A549 (cell line): ENCODE measurements at regions not wholly inside any gene's neighbourhood (a gene's known extent, or its start where the extent isn't known, plus 50 kb on each side); places are given as distances from the start of the nearest gene placed in this dataset.

Experiments
- ATAC-seq, 2 experiments: fragments of 200-7000 bp in 1 of 2; fragments of >200 bp in 1 of 2; cut with Nextera tagmentation in 1 of 2; cut with Tn5 transposase in 1 of 2; 3 replicates each; pipeline versions ENCODE4 v1.8.0 to v1.9.1; 2018 to 2020; ENCODE audit warnings: mild to moderate bottlenecking in 1 of 2, moderate library complexity in 1 of 2
- CTCF ChIA-PET: fragments of 300-600 bp; sonication (Branson Sonifier 250); formaldehyde crosslinking; extraction: SDS; loops from one replicate; lab custom pipeline; 2021; ENCODE audit warnings: antibody characterized with exemption, inconsistent platforms; lab: Yijun Ruan, JAX
- POLR2A ChIA-PET: fragments of 350-600 bp; formaldehyde crosslinking; extraction: SDS; loops from one replicate; lab custom pipeline; 2021; ENCODE audit warnings: antibody characterized with exemption, inconsistent platforms; lab: Yijun Ruan, JAX
- DNase-seq, 2 experiments: peaks; one replicate each; pipeline versions ENCODE4 v3.0.0 to v3.0.0-alpha.2; 2011 to 2016; ENCODE audit warnings: low read depth in 1 of 2, low spot score in 1 of 2
- FAIRE-seq: peaks from 2 replicates; lab custom pipeline; 2011; peaks lifted over from hg19 to GRCh38; lab: Jason Lieb, UNC
- H3K27ac ChIP-seq, 2 experiments: fragments of >200 bp; sonication (Bioruptor Twin); formaldehyde crosslinking; 3 replicates each; pipeline ENCODE4 v1.5.1; 2016 to 2017
- H3K4me1 ChIP-seq: fragments of >200 bp; sonication (Bioruptor Twin); formaldehyde crosslinking; 3 replicates; pipeline ENCODE4 v1.6.1; 2016
- H3K4me2 ChIP-seq: fragments of >200 bp; sonication (Bioruptor Twin); formaldehyde crosslinking; 3 replicates; pipeline ENCODE4 v1.6.1; 2016
- H3K4me3 ChIP-seq: fragments of >200 bp; sonication (Bioruptor Twin); formaldehyde crosslinking; 3 replicates; pipeline ENCODE4 v1.5.1; 2016
- H3K9me3 ChIP-seq: fragments of >200 bp; sonication (Bioruptor Twin); formaldehyde crosslinking; 3 replicates; pipeline ENCODE4 v1.6.1; 2016
- CEBPB ChIP-seq, 2 experiments: fragments of >200 bp in 1 of 2; sonication (Bioruptor Twin) in 1 of 2; formaldehyde crosslinking in 1 of 2; IDR thresholded peaks; 2 replicates each; pipeline ENCODE4 v1.6.1; 2012 to 2016
- EHMT2 ChIP-seq: fragments of 200-600 bp; sonication (generic); IDR thresholded peaks from 2 replicates; pipeline ENCODE4 v1.6.1; 2016; ENCODE audit warnings: antibody characterized with exemption, low read depth, mild to moderate bottlenecking, moderate library complexity
- EP300 ChIP-seq, 2 experiments: fragments of >200 bp; sonication (Bioruptor Twin); formaldehyde crosslinking; IDR thresholded peaks; 2 replicates in 1 of 2; 3 replicates in 1 of 2; pipeline ENCODE4 v1.6.1; 2016 to 2017
- ESRRA ChIP-seq: fragments of 150-350 bp; IDR thresholded peaks from 2 replicates; pipeline ENCODE4 v1.6.1; 2014; ENCODE audit warnings: mild to moderate bottlenecking, low read length, borderline replicate concordance
- FOSB ChIP-seq: fragments of 250-450 bp; sonication (Bioruptor Pico); IDR thresholded peaks from 2 replicates; pipeline ENCODE4 v1.5.0; 2020; ENCODE audit warnings: mild to moderate bottlenecking, moderate library complexity
- FOSL2 ChIP-seq, 2 experiments: fragments of 450-650 bp in 1 of 2; fragments of >200 bp in 1 of 2; sonication (Bioruptor Twin) in 1 of 2; formaldehyde crosslinking; IDR thresholded peaks; 2 replicates each; pipeline versions ENCODE4 v1.5.0 to v1.6.1; 2016 to 2020; ENCODE audit warnings: mild to moderate bottlenecking in 1 of 2, moderate library complexity in 1 of 2
- GATA3 ChIP-seq: IDR thresholded peaks from 2 replicates; pipeline ENCODE4 v1.6.1; 2012; ENCODE audit warnings: borderline replicate concordance
- HDAC2 ChIP-seq: fragments of 200-600 bp; sonication (generic); IDR thresholded peaks from 2 replicates; pipeline ENCODE4 v1.6.1; 2016
- HOXA7 ChIP-seq: fragments of 250-450 bp; sonication (Bioruptor Pico); IDR thresholded peaks from 2 replicates; pipeline ENCODE4 v1.5.0; 2020; ENCODE audit warnings: mild to moderate bottlenecking, moderate library complexity
- JUN ChIP-seq, 2 experiments: fragments of >200 bp; sonication (Bioruptor Twin); formaldehyde crosslinking; IDR thresholded peaks; 2 replicates in 1 of 2; 3 replicates in 1 of 2; pipeline ENCODE4 v1.6.1; 2016 to 2017
- JUNB ChIP-seq: fragments of >200 bp; sonication (Bioruptor Twin); formaldehyde crosslinking; IDR thresholded peaks from 2 replicates; pipeline ENCODE4 v1.6.1; 2016
- KDM5A ChIP-seq: fragments of 200-600 bp; sonication (generic); IDR thresholded peaks from 2 replicates; pipeline ENCODE4 v1.6.1; 2016; ENCODE audit warnings: antibody characterized with exemption, mild to moderate bottlenecking
- MAFK ChIP-seq: fragments of 450-650 bp; IDR thresholded peaks from 2 replicates; pipeline ENCODE4 v1.6.1; 2014; ENCODE audit not compliant: partially characterized antibody
- NFE2L2 ChIP-seq: fragments of 150-350 bp; conservative IDR thresholded peaks from 2 replicates; pipeline ENCODE4 v1.6.1; 2014; ENCODE audit warnings: low read length
- NPAS2 ChIP-seq: fragments of 250-450 bp; sonication (Bioruptor Pico); IDR thresholded peaks from 2 replicates; pipeline ENCODE4 v1.8.0; 2022; ENCODE audit warnings: mild to moderate bottlenecking, moderate library complexity, borderline replicate concordance
- RAD21 ChIP-seq, 2 experiments: fragments of >200 bp in 1 of 2; sonication (Bioruptor Twin) in 1 of 2; formaldehyde crosslinking in 1 of 2; IDR thresholded peaks in 1 of 2; conservative IDR thresholded peaks in 1 of 2; 2 replicates in 1 of 2; 3 replicates in 1 of 2; pipeline ENCODE4 v1.6.1; 2012 to 2018; ENCODE audit warnings: inconsistent platforms in 1 of 2
- SMC3 ChIP-seq: fragments of >200 bp; sonication (Bioruptor Twin); formaldehyde crosslinking; IDR thresholded peaks from 3 replicates; pipeline ENCODE4 v1.6.1; 2018; ENCODE audit warnings: inconsistent platforms
- TP53 ChIP-seq: fragments of 250-450 bp; sonication (Bioruptor Pico); IDR thresholded peaks from 2 replicates; pipeline ENCODE4 v1.5.0; 2021; ENCODE audit warnings: mild to moderate bottlenecking, moderate library complexity
- ZC3H11A ChIP-seq: fragments of 450-650 bp; IDR thresholded peaks from 2 replicates; pipeline ENCODE4 v1.6.1; 2014; ENCODE audit warnings: antibody characterized with exemption, mild to moderate bottlenecking
- ZFP36 ChIP-seq: fragments of 450-650 bp; IDR thresholded peaks from 2 replicates; pipeline ENCODE4 v1.6.1; 2014; ENCODE audit warnings: borderline replicate concordance; ENCODE audit not compliant: partially characterized antibody
- ZNF302 ChIP-seq: fragments of 250-450 bp; sonication (Bioruptor Pico); IDR thresholded peaks from 2 replicates; pipeline ENCODE4 v1.9.0; 2021; ENCODE audit warnings: inconsistent platforms, mild to moderate bottlenecking, moderate library complexity
- WGBS: methylation state at CpG from one replicate; pipeline ENCODE4 v1.1.6; 2017; ENCODE audit errors: missing lambda C conversion rate; 5-methylcytosine and 5-hydroxymethylcytosine counted together
- TF ChIP-seq, protein P1 (sequence below): fragments of >200 bp; sonication (Bioruptor Twin); formaldehyde crosslinking; IDR thresholded peaks from 3 replicates; pipeline ENCODE4 v1.5.1; 2016
- TF ChIP-seq, protein P2 (sequence below): fragments of 150-350 bp; IDR thresholded peaks from 2 replicates; pipeline ENCODE4 v1.6.1; 2014; ENCODE audit warnings: low read depth, mild to moderate bottlenecking, low read length
- TF ChIP-seq, protein P3 (sequence below): IDR thresholded peaks from 2 replicates; pipeline ENCODE4 v1.6.1; 2012; ENCODE audit warnings: low read depth, borderline replicate concordance
- TF ChIP-seq, protein P4 (sequence below): fragments of 450-650 bp; IDR thresholded peaks from 2 replicates; pipeline ENCODE4 v1.6.1; 2014; ENCODE audit warnings: antibody characterized with exemption
- TF ChIP-seq, protein P5 (sequence below): fragments of >200 bp; sonication (Bioruptor Twin); formaldehyde crosslinking; IDR thresholded peaks from 2 replicates; pipeline ENCODE4 v1.6.1; 2016
- TF ChIP-seq, protein P6 (sequence below): fragments of 250-450 bp; sonication (Bioruptor Pico); IDR thresholded peaks from 2 replicates; pipeline ENCODE4 v1.5.0; 2021; ENCODE audit warnings: mild to moderate bottlenecking, moderate library complexity, borderline replicate concordance

DNA sequence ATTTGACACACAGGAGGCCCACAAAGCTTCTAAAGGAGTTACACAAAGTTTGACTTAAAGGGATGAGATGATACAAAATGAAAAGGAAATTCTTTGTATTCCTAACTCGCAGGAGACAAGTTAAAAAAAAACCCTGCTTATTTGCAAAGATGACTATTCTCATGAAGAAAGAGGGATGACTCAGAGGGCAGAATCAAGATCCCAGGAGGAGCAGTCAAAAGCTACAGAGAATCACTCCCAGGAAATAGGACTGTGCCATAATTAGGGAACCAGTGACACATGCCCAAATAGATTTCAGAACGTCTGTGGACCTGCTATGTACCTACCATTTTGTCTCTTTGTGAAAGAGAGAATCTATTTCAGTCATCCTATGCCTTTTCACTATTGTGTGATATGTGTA lies 103.5 kb upstream of the ARRDC3 start:
- 2% methylated on average over 2 of the region's 2 CpGs for whole genome bisulfite sequencing
- H3K4me2 ChIP-seq, result peak overlapping the region; percentile 48; the same call in 2 of the 3 replicates
- peak overlapping the region in 1 of 2 experiments; percentile 45; a peak in 1 of 6 replicates for H3K27ac ChIP-seq
- no peaks in the 10 kb centered on the region for H3K9me3 ChIP-seq
- ChIA-PET POLR2A (no interaction called here), CTCF (interaction anchor here (0.9 to 3.7 kb wide), 2 partner anchors 13 to 14 kb away, joined by 3 to 23 read pairs; no protein-coding TSS in a partner anchor)
- TF ChIP-seq, protein P1, sequence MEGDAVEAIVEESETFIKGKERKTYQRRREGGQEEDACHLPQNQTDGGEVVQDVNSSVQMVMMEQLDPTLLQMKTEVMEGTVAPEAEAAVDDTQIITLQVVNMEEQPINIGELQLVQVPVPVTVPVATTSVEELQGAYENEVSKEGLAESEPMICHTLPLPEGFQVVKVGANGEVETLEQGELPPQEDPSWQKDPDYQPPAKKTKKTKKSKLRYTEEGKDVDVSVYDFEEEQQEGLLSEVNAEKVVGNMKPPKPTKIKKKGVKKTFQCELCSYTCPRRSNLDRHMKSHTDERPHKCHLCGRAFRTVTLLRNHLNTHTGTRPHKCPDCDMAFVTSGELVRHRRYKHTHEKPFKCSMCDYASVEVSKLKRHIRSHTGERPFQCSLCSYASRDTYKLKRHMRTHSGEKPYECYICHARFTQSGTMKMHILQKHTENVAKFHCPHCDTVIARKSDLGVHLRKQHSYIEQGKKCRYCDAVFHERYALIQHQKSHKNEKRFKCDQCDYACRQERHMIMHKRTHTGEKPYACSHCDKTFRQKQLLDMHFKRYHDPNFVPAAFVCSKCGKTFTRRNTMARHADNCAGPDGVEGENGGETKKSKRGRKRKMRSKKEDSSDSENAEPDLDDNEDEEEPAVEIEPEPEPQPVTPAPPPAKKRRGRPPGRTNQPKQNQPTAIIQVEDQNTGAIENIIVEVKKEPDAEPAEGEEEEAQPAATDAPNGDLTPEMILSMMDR, result no peak
- TF ChIP-seq, protein P2, sequence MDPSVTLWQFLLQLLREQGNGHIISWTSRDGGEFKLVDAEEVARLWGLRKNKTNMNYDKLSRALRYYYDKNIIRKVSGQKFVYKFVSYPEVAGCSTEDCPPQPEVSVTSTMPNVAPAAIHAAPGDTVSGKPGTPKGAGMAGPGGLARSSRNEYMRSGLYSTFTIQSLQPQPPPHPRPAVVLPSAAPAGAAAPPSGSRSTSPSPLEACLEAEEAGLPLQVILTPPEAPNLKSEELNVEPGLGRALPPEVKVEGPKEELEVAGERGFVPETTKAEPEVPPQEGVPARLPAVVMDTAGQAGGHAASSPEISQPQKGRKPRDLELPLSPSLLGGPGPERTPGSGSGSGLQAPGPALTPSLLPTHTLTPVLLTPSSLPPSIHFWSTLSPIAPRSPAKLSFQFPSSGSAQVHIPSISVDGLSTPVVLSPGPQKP, result no peak
- no peak for TF ChIP-seq TP53 (CRISPR knock-in tag)
- TF ChIP-seq NPAS2 (CRISPR knock-in tag), result no peak
- no peak for TF ChIP-seq FOSB
- no peak for TF ChIP-seq JUN (IDR thresholded peaks at IDR 0.05)
- TF ChIP-seq NFE2L2, result no peak
- no peak for TF ChIP-seq ESRRA
- peak; percentile 39 for TF ChIP-seq JUNB
- no peak for TF ChIP-seq MAFK
- TF ChIP-seq ZC3H11A, result no peak
- TF ChIP-seq ZFP36, result no peak
- TF ChIP-seq, protein P3, sequence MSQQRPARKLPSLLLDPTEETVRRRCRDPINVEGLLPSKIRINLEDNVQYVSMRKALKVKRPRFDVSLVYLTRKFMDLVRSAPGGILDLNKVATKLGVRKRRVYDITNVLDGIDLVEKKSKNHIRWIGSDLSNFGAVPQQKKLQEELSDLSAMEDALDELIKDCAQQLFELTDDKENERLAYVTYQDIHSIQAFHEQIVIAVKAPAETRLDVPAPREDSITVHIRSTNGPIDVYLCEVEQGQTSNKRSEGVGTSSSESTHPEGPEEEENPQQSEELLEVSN, result no peak
- TF ChIP-seq GATA3, result no peak
- no peak for TF ChIP-seq HOXA7 (CRISPR knock-in tag)
- TF ChIP-seq CEBPB (IDR thresholded peaks at IDR 0.05), result 0 out of 4 replicates have a peak, but pooled peaks of 1 of the 2 experiments have one; percentile 26
- peak; percentile 53 for TF ChIP-seq FOSL2 (IDR thresholded peaks at IDR 0.05)
- peak; percentile 75 for TF ChIP-seq FOSL2 (CRISPR knock-in tag; IDR thresholded peaks at IDR 0.05)
- TF ChIP-seq, protein P4, sequence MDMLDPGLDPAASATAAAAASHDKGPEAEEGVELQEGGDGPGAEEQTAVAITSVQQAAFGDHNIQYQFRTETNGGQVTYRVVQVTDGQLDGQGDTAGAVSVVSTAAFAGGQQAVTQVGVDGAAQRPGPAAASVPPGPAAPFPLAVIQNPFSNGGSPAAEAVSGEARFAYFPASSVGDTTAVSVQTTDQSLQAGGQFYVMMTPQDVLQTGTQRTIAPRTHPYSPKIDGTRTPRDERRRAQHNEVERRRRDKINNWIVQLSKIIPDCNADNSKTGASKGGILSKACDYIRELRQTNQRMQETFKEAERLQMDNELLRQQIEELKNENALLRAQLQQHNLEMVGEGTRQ, result no peak
- TF ChIP-seq, protein P5, sequence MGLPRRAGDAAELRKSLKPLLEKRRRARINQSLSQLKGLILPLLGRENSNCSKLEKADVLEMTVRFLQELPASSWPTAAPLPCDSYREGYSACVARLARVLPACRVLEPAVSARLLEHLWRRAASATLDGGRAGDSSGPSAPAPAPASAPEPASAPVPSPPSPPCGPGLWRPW, result no peak
- no peak for TF ChIP-seq SMC3
- no peak for TF ChIP-seq EHMT2
- TF ChIP-seq, protein P6, sequence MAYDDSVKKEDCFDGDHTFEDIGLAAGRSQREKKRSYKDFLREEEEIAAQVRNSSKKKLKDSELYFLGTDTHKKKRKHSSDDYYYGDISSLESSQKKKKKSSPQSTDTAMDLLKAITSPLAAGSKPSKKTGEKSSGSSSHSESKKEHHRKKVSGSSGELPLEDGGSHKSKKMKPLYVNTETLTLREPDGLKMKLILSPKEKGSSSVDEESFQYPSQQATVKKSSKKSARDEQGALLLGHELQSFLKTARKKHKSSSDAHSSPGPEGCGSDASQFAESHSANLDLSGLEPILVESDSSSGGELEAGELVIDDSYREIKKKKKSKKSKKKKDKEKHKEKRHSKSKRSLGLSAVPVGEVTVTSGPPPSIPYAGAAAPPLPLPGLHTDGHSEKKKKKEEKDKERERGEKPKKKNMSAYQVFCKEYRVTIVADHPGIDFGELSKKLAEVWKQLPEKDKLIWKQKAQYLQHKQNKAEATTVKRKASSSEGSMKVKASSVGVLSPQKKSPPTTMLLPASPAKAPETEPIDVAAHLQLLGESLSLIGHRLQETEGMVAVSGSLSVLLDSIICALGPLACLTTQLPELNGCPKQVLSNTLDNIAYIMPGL (CRISPR knock-in tag), result no peak
- TF ChIP-seq ZNF302 (CRISPR knock-in tag), result no peak
- TF ChIP-seq HDAC2, result no peak
- TF ChIP-seq RAD21 (conservative IDR thresholded peaks at IDR 0.05 in 1 of 2, IDR thresholded peaks at IDR 0.05 in 1 of 2), result no peak
- TF ChIP-seq KDM5A, result no peak
- no peak for TF ChIP-seq EP300 (IDR thresholded peaks at IDR 0.05)
- DNase-seq (peak; percentile 12 to 36), ATAC-seq (peak; percentile 71 to 83), FAIRE-seq (no peak)
- no peak overlapping the region for H3K4me3 ChIP-seq
- H3K4me1 ChIP-seq, result peaks cover 26% of the 10 kb centered on the region
